Sigmoid colon (tissue), 6 donors: ENCODE measurements at regions not wholly inside any gene's neighbourhood (a gene's known extent, or its start where the extent isn't known, plus 50 kb on each side); places are given as distances from the start of the nearest gene placed in this dataset.
"Not testable (repeated sequence)": the region's sequence is repeated elsewhere in the genome, so short reads cannot be mapped to it uniquely, and the experiment has no call there.

Source experiments
- DNase-seq: peaks from one replicate; pipeline ENCODE4 v3.0.0-alpha.2; 2019
- H3K27ac ChIP-seq, 4 donors: fragments of 200-600 bp; sonication (generic); one replicate each; pipeline ENCODE4 v1.5.1; 2016 to 2019; ENCODE audit warnings: mild to moderate bottlenecking in 1 of 4
- H3K27me3 ChIP-seq, 3 donors: fragments of 200-600 bp; sonication (generic); one replicate each; pipeline ENCODE4 v1.5.1; 2019; ENCODE audit warnings: mild to moderate bottlenecking in 1 of 3
- H3K36me3 ChIP-seq, 4 donors: fragments of 200-600 bp; sonication (generic); one replicate each; pipeline ENCODE4 v1.5.1; 2016 to 2019
- H3K4me1 ChIP-seq, 4 donors: fragments of 200-600 bp; sonication (generic); one replicate each; pipeline ENCODE4 v1.5.1; 2017 to 2019
- H3K4me3 ChIP-seq, 4 donors: fragments of 200-600 bp; sonication (generic); one replicate each; pipeline ENCODE4 v1.5.1; 2017 to 2019; ENCODE audit warnings: mild to moderate bottlenecking in 2 of 4, moderate library complexity in 1 of 4
- H3K9me3 ChIP-seq, 4 donors: fragments of 200-600 bp in 3 of 4; sonication (generic) in 3 of 4; one replicate each; pipeline versions ENCODE4 v1.5.1 to v1.6.1; 2013 to 2019
- EP300 ChIP-seq, 4 donors: sonication (generic); formaldehyde crosslinking; IDR thresholded peaks; one replicate each; pipeline ENCODE4 v1.6.1; 2017; ENCODE audit warnings: antibody characterized with exemption in 4 of 4
- POLR2A ChIP-seq, 2 donors: fragments of 450-650 bp; IDR thresholded peaks; one replicate each; pipeline ENCODE4 v1.6.1; 2016; ENCODE audit warnings: antibody characterized with exemption in 2 of 2, mild to moderate bottlenecking in 2 of 2, moderate library complexity in 2 of 2
- POLR2AphosphoS5 ChIP-seq, 4 donors: sonication (generic); formaldehyde crosslinking; IDR thresholded peaks; one replicate each; pipeline ENCODE4 v1.6.1; 2017; ENCODE audit warnings: antibody characterized with exemption in 4 of 4
- WGBS, 2 donors: extraction: QIAGEN DNeasy Blood & Tissue Kit; methylation state at CpG; one replicate each; pipeline ENCODE4 v1.1.7; 2013; 5-methylcytosine and 5-hydroxymethylcytosine counted together
- intact Hi-C: fragments of 100-400 bp; cut with DNase I; formaldehyde crosslinking; loops from one replicate; pipeline ENCODE4 v1.15.1; 2023
- TF ChIP-seq, protein P1 (sequence below), 4 experiments: fragments of 450-650 bp in 3 of 4; fragments of 200-600 bp in 1 of 4; IDR thresholded peaks; one replicate each; pipeline ENCODE4 v1.5.1; 2016 to 2019; ENCODE audit warnings: antibody characterized with exemption in 4 of 4, mild to moderate bottlenecking in 3 of 4, moderate library complexity in 2 of 4
- donor health status: healthy with polysubstance abuse.
- donor health status: healthy.

DNA sequence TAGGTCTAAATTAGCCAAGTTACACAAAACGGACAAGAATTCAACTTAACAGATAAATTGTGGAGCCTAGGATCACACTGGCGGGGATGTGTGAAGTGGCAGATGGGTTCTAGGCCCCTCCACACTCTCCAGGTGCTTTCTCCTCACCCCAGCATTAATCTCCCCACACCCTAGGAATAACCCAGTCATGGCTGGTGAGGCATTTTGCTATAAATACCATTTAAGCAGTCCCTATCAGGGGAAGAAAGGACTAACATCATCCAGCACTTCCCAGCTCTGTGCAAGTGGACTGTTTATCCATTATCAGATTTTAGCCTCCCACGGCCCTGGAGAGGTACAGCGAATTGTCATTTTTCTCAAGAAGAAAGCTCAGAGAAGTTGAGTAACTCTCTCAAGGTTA lies 154.9 kb downstream of the NUFIP1 start:
- Histone ChIP-seq H3K4me3 (no peak overlapping the region), H3K4me1 (no peaks in the 10 kb centered on the region), H3K27ac (no peak overlapping the region), H3K27me3 (no peaks in the 10 kb centered on the region), H3K9me3 (no peaks in the 10 kb centered on the region), H3K36me3 (no peaks in the 10 kb centered on the region)
- no peak for DNase-seq
- intact Hi-C loops: no loop called here
- 70 to 91% methylated on average over 4 of the region's 4 CpGs for WGBS, 2 donors
- TF ChIP-seq, protein P1, sequence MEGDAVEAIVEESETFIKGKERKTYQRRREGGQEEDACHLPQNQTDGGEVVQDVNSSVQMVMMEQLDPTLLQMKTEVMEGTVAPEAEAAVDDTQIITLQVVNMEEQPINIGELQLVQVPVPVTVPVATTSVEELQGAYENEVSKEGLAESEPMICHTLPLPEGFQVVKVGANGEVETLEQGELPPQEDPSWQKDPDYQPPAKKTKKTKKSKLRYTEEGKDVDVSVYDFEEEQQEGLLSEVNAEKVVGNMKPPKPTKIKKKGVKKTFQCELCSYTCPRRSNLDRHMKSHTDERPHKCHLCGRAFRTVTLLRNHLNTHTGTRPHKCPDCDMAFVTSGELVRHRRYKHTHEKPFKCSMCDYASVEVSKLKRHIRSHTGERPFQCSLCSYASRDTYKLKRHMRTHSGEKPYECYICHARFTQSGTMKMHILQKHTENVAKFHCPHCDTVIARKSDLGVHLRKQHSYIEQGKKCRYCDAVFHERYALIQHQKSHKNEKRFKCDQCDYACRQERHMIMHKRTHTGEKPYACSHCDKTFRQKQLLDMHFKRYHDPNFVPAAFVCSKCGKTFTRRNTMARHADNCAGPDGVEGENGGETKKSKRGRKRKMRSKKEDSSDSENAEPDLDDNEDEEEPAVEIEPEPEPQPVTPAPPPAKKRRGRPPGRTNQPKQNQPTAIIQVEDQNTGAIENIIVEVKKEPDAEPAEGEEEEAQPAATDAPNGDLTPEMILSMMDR (IDR thresholded peaks at IDR 0.05): no peak
- TF ChIP-seq EP300 (IDR thresholded peaks at IDR 0.05) (no peak), POLR2AphosphoS5 (IDR thresholded peaks at IDR 0.05) (no peak), POLR2A (IDR thresholded peaks at IDR 0.05) (no peak)

GRCh38 chr13:44833626-44834025 lies 155.6 kb downstream of the NUFIP1 start:
- Histone ChIP-seq H3K36me3 (no peaks in the 10 kb centered on the region), H3K4me1 (no peaks in the 10 kb centered on the region), H3K4me3 (no peak overlapping the region), H3K27ac (no peak overlapping the region), H3K9me3 (no peaks in the 10 kb centered on the region), H3K27me3 (no peaks in the 10 kb centered on the region)
- TF ChIP-seq POLR2AphosphoS5 (IDR thresholded peaks at IDR 0.05) (no peak), POLR2A (IDR thresholded peaks at IDR 0.05) (no peak), EP300 (IDR thresholded peaks at IDR 0.05) (no peak)
- TF ChIP-seq, protein P1 (IDR thresholded peaks at IDR 0.05): no peak
- DNase-seq: no peak
- 93 to 96% methylated on average over 7 of the region's 7 CpGs for WGBS, 2 donors
- intact Hi-C loops: no loop called here

- Histone ChIP-seq H3K27ac (no peak overlapping the region), H3K36me3 (no peaks in the 10 kb centered on the region), H3K4me3 (no peak overlapping the region), H3K9me3 (no peaks in the 10 kb centered on the region), H3K27me3 (no peaks in the 10 kb centered on the region), H3K4me1 (no peaks in the 10 kb centered on the region)
- whole genome bisulfite sequencing, 2 donors: 81 to 84% methylated on average over 4 of the region's 4 CpGs
- TF ChIP-seq EP300 (IDR thresholded peaks at IDR 0.05) (no peak), POLR2A (IDR thresholded peaks at IDR 0.05) (no peak), POLR2AphosphoS5 (IDR thresholded peaks at IDR 0.05) (no peak)
- TF ChIP-seq, protein P1 (IDR thresholded peaks at IDR 0.05): no peak
- no peak for DNase-seq
- intact Hi-C loops: no loop called here
These were observed 156.1 kb downstream of the NUFIP1 start for GRCh38 chr13:44833139-44833538.

- H3K36me3 ChIP-seq: no peaks in the 10 kb centered on the region
- 90 to 91% methylated on average over 11 of the region's 11 CpGs for WGBS, 2 donors
These were observed 162.5 kb downstream of the NUFIP1 start for GRCh38 chr13:44826591-44827350.

DNA sequence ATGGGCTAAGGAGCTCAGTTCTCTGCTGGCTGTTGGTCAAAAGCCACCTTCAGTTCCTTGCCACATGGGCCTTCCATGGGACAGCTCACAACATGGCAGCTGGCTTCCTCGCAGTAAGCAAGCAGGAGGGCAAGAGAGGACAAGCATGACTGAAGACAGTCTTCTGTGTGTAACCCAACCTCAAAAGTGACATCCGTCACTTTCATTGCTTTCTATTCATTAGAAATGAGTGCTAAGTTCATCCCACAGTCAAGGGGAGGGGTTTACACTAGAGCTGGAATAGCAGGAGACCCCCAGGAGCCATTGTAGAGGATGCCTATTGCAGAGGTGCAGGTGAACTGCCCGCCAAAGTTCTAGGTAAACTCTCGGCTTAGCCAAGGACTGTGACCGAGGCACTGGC lies 163.3 kb downstream of the NUFIP1 start:
- no peak overlapping the region for H3K27ac ChIP-seq
- H3K27me3 ChIP-seq: no peaks in the 10 kb centered on the region
- TF ChIP-seq, protein P1 (IDR thresholded peaks at IDR 0.05): no peak
- no peak for TF ChIP-seq POLR2AphosphoS5 (IDR thresholded peaks at IDR 0.05)
- no peak for TF ChIP-seq POLR2A (IDR thresholded peaks at IDR 0.05)
- TF ChIP-seq EP300 (IDR thresholded peaks at IDR 0.05): no peak
- H3K36me3 ChIP-seq: no peaks in the 10 kb centered on the region
- no peak for DNase-seq
- H3K4me1 ChIP-seq: peaks cover 0 to 5% (median 0%) of the 10 kb centered on the region in 4 donors
- intact Hi-C loops: no loop called here
- no peak overlapping the region for H3K4me3 ChIP-seq
- no peaks in the 10 kb centered on the region for H3K9me3 ChIP-seq
- 94% methylated on average over 5 of the region's 5 CpGs for WGBS, 2 donors

More at GRCh38 chr13:44826591-44827350, 162.5 kb downstream of the NUFIP1 start:
- no peak for TF ChIP-seq POLR2AphosphoS5 (IDR thresholded peaks at IDR 0.05)
- Histone ChIP-seq H3K27me3 (no peaks in the 10 kb centered on the region), H3K4me1 (peaks cover 0 to 4% (median 0%) of the 10 kb centered on the region in 4 donors), H3K27ac (no peak overlapping the region), H3K9me3 (no peaks in the 10 kb centered on the region), H3K4me3 (no peak overlapping the region)
- intact Hi-C loops: no loop called here
- DNase-seq: no peak

DNA sequence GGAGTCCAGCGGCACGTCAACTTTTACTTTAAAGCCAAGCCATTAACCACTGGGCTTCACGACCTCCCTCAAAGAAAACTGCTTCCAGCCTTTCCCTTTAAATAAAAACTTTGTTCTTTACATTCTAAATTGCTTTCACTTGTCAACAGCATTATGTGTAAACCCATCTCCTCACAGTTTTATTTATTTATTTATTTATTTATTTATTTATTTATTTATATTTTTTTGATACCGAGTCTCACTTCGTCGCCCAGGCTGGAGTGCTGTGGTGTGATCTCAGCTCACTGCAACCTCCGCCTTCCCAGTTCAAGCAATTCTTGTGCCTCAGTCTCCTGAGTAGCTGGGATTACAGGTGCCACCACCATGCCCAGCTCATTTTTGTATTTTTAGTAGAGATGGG lies 165.7 kb downstream of the NUFIP1 start:
- DNase-seq, H3K27me3 ChIP-seq, intact Hi-C loops, H3K4me3 ChIP-seq, H3K9me3 ChIP-seq, H3K4me1 ChIP-seq, H3K36me3 ChIP-seq, H3K27ac ChIP-seq: not testable (repeated sequence)
- 94% methylated on average over 7 of the region's 7 CpGs for WGBS, 2 donors
